Kidney (tissue), 13 donors: ENCODE measurements at regions not wholly inside any gene's neighbourhood (a gene's known extent, or its start where the extent isn't known, plus 50 kb on each side); places are given as distances from the start of the nearest gene placed in this dataset.

ENCODE experiments used
- DNase-seq, 5 donors: peaks; one replicate each; pipeline ENCODE4 v3.0.0-alpha.2; 2013 to 2020
- FAIRE-seq: peaks from 2 replicates; lab custom pipeline; 2012; peaks lifted over from hg19 to GRCh38; lab: Jason Lieb, UNC
- H3K27ac ChIP-seq, 2 donors: one replicate each; pipeline ENCODE4 v1.7.0; 2013; ENCODE audit warnings: low read depth in 2 of 2, low read length in 2 of 2, inconsistent platforms in 1 of 2
- H3K27me3 ChIP-seq: one replicate; pipeline ENCODE4 v1.7.1; 2013; ENCODE audit warnings: low read length, inconsistent platforms; ENCODE audit not compliant: control insufficient read depth, insufficient read depth
- H3K36me3 ChIP-seq, 3 donors: one replicate each; pipeline versions ENCODE4 v1.7.0 to v1.7.1; 2013; ENCODE audit warnings: low read length in 3 of 3, control low read depth in 1 of 3, inconsistent platforms in 1 of 3; ENCODE audit not compliant: insufficient read depth in 3 of 3, control insufficient read depth in 2 of 3
- H3K4me1 ChIP-seq, 3 donors: one replicate each; pipeline versions ENCODE4 v1.7.0 to v1.7.1; 2013; ENCODE audit warnings: low read length in 3 of 3, inconsistent platforms in 1 of 3, low read depth in 1 of 3; ENCODE audit not compliant: control insufficient read depth in 2 of 3, insufficient read depth in 2 of 3
- H3K4me3 ChIP-seq, 3 donors: one replicate each; pipeline versions ENCODE4 v1.7.0 to v1.8.1; 2013; ENCODE audit warnings: low read length in 3 of 3, control low read depth in 1 of 3, inconsistent platforms in 1 of 3
- H3K9ac ChIP-seq, 3 donors: one replicate each; pipeline versions ENCODE4 v1.7.0 to v1.7.1; 2013; ENCODE audit warnings: low read length in 3 of 3, control low read depth in 1 of 3, inconsistent platforms in 1 of 3
- H3K9me3 ChIP-seq, 3 donors: one replicate each; pipeline versions ENCODE4 v1.7.0 to v1.7.1; 2013; ENCODE audit warnings: low read length in 3 of 3, control low read depth in 1 of 3, inconsistent platforms in 1 of 3; ENCODE audit not compliant: control insufficient read depth in 2 of 3, insufficient read depth in 1 of 3
- intact Hi-C: fragments of 100-400 bp; cut with DNase I; formaldehyde crosslinking; loops from one replicate; pipeline ENCODE4 v1.11.1; 2022
- TF ChIP-seq, protein P1 (sequence below): IDR thresholded peaks from 3 replicates; pipeline ENCODE4 v1.5.1; 2012; ENCODE audit warnings: mild to moderate bottlenecking, moderate library complexity, borderline replicate concordance; ENCODE audit not compliant: insufficient read depth; ENCODE audit errors: extremely low read depth
- donor health status: control.
- donor health status: control.
- donor health status: control.
- donor health status: control.
- donor health status: control.
- donor health status: DM: yes; HTN: yes; CAD: no.
- donor health status: Normal renal cell carcinoma (clear cell type).

GRCh38 chr4:79241846-79242245, 84.0 kb downstream of the NAA11 start:
- Histone ChIP-seq H3K27ac (no peak overlapping the region), H3K9ac (no peak overlapping the region), H3K27me3 (no peaks in the 10 kb centered on the region), H3K36me3 (no peaks in the 10 kb centered on the region), H3K9me3 (peaks cover 0 to 2% (median 0%) of the 10 kb centered on the region in 3 donors), H3K4me1 (no peaks in the 10 kb centered on the region), H3K4me3 (no peak overlapping the region)
- intact Hi-C loops = no loop called here
- TF ChIP-seq, protein P1, sequence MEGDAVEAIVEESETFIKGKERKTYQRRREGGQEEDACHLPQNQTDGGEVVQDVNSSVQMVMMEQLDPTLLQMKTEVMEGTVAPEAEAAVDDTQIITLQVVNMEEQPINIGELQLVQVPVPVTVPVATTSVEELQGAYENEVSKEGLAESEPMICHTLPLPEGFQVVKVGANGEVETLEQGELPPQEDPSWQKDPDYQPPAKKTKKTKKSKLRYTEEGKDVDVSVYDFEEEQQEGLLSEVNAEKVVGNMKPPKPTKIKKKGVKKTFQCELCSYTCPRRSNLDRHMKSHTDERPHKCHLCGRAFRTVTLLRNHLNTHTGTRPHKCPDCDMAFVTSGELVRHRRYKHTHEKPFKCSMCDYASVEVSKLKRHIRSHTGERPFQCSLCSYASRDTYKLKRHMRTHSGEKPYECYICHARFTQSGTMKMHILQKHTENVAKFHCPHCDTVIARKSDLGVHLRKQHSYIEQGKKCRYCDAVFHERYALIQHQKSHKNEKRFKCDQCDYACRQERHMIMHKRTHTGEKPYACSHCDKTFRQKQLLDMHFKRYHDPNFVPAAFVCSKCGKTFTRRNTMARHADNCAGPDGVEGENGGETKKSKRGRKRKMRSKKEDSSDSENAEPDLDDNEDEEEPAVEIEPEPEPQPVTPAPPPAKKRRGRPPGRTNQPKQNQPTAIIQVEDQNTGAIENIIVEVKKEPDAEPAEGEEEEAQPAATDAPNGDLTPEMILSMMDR = peak; percentile 16
- no peak for FAIRE-seq
- peak in 1 of 5 donors; percentile 19 for DNase-seq

DNA sequence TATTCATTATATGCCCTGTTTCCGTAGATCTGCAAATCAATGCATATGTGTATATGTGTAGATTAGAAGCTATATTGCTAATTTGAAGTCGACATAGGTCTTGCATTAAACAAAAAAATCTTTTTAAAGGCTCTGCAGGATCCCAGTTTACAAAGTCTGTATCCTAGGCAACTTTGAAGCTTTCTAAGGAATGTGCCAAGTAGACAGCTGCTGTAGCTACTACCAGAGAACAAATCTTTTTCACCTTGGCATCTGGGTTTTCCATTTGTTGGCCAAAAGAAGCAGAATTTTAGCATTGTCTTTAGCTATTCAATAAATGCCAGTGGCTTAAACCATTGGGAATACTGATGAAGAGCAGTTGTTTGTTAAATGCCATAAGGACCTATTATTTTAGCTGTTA, 88.0 kb downstream of the NAA11 start:
- H3K4me3 ChIP-seq = no peak overlapping the region
- H3K9ac ChIP-seq = no peak overlapping the region
- no peaks in the 10 kb centered on the region for H3K4me1 ChIP-seq
- H3K36me3 ChIP-seq = no peaks in the 10 kb centered on the region
- FAIRE-seq (no peak), DNase-seq (peak in 1 of 5 donors; percentile 11)
- intact Hi-C loops = no loop called here
- no peaks in the 10 kb centered on the region for H3K27me3 ChIP-seq
- no peaks in the 10 kb centered on the region for H3K9me3 ChIP-seq
- TF ChIP-seq, protein P1 = no peak
- no peak overlapping the region for H3K27ac ChIP-seq

DNA sequence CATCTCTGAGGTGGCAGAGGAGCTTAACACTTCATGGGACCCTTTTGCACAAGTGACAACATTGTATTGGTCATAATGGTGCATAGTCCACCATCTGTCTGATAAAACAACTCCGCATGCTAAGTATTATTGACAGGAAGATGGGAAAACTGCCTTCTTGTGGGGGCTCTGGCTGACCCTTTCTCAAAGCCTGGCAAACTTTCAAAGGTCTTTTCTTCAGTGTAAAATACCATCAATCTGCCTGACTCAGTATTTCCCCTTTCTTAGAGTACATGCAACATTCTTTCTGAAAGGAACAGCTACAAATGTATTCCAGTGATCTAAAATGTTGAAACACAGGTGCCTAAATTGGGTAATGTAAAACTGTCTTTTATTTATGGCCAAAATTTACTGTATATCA, 89.1 kb downstream of the NAA11 start:
- Histone ChIP-seq H3K9me3 (no peaks in the 10 kb centered on the region), H3K36me3 (no peaks in the 10 kb centered on the region), H3K4me1 (no peaks in the 10 kb centered on the region), H3K27me3 (no peaks in the 10 kb centered on the region), H3K4me3 (no peak overlapping the region), H3K27ac (no peak overlapping the region), H3K9ac (no peak overlapping the region)
- intact Hi-C loops = no loop called here
- TF ChIP-seq, protein P1 = no peak
- DNase-seq = no peak
- no peak for FAIRE-seq

GRCh38 chr4:79235095-79235494, 90.8 kb downstream of the NAA11 start:
- H3K27ac ChIP-seq = no peak overlapping the region
- H3K27me3 ChIP-seq = no peaks in the 10 kb centered on the region
- no peaks in the 10 kb centered on the region for H3K9me3 ChIP-seq
- no peak overlapping the region for H3K4me3 ChIP-seq
- H3K9ac ChIP-seq = no peak overlapping the region
- H3K36me3 ChIP-seq = no peaks in the 10 kb centered on the region
- FAIRE-seq (no peak), DNase-seq (no peak)
- TF ChIP-seq, protein P1 = no peak
- intact Hi-C loops = no loop called here
- H3K4me1 ChIP-seq = no peaks in the 10 kb centered on the region
